Smooth muscle cell (in vitro differentiated cells): ENCODE measurements at regions not wholly inside any gene's neighbourhood (a gene's known extent, or its start where the extent isn't known, plus 50 kb on each side); places are given as distances from the start of the nearest gene placed in this dataset.

Experiments
- DNase-seq: peaks from one replicate; lab custom pipeline; 2025; ENCODE audit not compliant: unreplicated experiment; lab: John Stamatoyannopoulos, UW
- H2AFZ ChIP-seq: fragments of 200-600 bp; sonication (generic); 2 replicates; pipeline ENCODE4 v1.6.0; 2016; ENCODE audit warnings: antibody characterized with exemption, low read depth, mild to moderate bottlenecking
- H3F3A ChIP-seq: fragments of 200-600 bp; sonication (generic); 2 replicates; pipeline ENCODE4 v1.6.0; 2017; ENCODE audit warnings: antibody characterized with exemption, low read depth
- H3K27ac ChIP-seq: fragments of 200-600 bp; sonication (generic); 2 replicates; pipeline ENCODE4 v1.5.1; 2016; ENCODE audit warnings: low read depth, mild to moderate bottlenecking
- H3K27me3 ChIP-seq: fragments of 200-600 bp; sonication (generic); 2 replicates; pipeline ENCODE4 v1.6.1; 2016; ENCODE audit warnings: low read depth, mild to moderate bottlenecking
- H3K36me3 ChIP-seq: fragments of 200-600 bp; sonication (generic); 2 replicates; pipeline ENCODE4 v1.5.1; 2016; ENCODE audit warnings: low read depth
- H3K4me1 ChIP-seq: fragments of 200-600 bp; sonication (generic); 2 replicates; pipeline ENCODE4 v1.5.1; 2016; ENCODE audit warnings: low read depth
- H3K4me2 ChIP-seq: fragments of 200-600 bp; sonication (generic); 2 replicates; pipeline ENCODE4 v1.6.0; 2016; ENCODE audit warnings: mild to moderate bottlenecking
- H3K4me3 ChIP-seq: fragments of 200-600 bp; sonication (generic); 2 replicates; pipeline ENCODE4 v1.5.1; 2016; ENCODE audit warnings: mild to moderate bottlenecking
- H3K79me2 ChIP-seq: fragments of 200-600 bp; sonication (generic); 2 replicates; pipeline ENCODE4 v1.6.0; 2016; ENCODE audit warnings: low read depth, mild to moderate bottlenecking
- H3K9ac ChIP-seq: fragments of 200-600 bp; sonication (generic); 2 replicates; pipeline ENCODE4 v1.6.0; 2016; ENCODE audit warnings: low read depth
- H3K9me3 ChIP-seq: fragments of 200-600 bp; sonication (generic); replicated peaks from 2 replicates; pipeline ENCODE4 v1.5.1; 2016; ENCODE audit warnings: low read depth
- H4K20me1 ChIP-seq: fragments of 200-600 bp; sonication (generic); 2 replicates; pipeline ENCODE4 v1.6.0; 2016; ENCODE audit warnings: low read depth
- CTCF ChIP-seq: fragments of 200-600 bp; sonication (generic); IDR thresholded peaks from 2 replicates; pipeline ENCODE4 v1.5.1; 2017; ENCODE audit warnings: borderline replicate concordance, mild to moderate bottlenecking, antibody characterized with exemption; ENCODE audit not compliant: insufficient read depth, poor library complexity, severe bottlenecking
- WGBS: methylation state at CpG from one replicate; pipeline ENCODE4 v1.1.7; 2016; ENCODE audit warnings: low lambda C conversion rate; 5-methylcytosine and 5-hydroxymethylcytosine counted together

GRCh38 chr3:154602241-154602640, 172.3 kb upstream of the GPR149 start:
- Histone ChIP-seq H3K79me2 (no peaks in the 10 kb centered on the region), H3K27ac (no peak overlapping the region), H3K9ac (no peak overlapping the region), H3F3A (no peaks in the 10 kb centered on the region), H3K36me3 (no peaks in the 10 kb centered on the region), H2AFZ (no peak overlapping the region), H3K4me3 (no peak overlapping the region), H4K20me1 (no peaks in the 10 kb centered on the region), H3K4me1 (no peaks in the 10 kb centered on the region), H3K9me3 (no peaks in the 10 kb centered on the region), H3K27me3 (no peaks in the 10 kb centered on the region), H3K4me2 (no peak overlapping the region)
- no peak for TF ChIP-seq CTCF
- no peak for DNase-seq

- TF ChIP-seq CTCF, result no peak
- 44% methylated on average over 3 of the region's 3 CpGs for WGBS
- no peak overlapping the region for H2AFZ ChIP-seq
These were observed 168.2 kb upstream of the GPR149 start for GRCh38 chr3:154598166-154598565.

GRCh38 chr3:154590675-154591384, 160.8 kb upstream of the GPR149 start:
- H3K27me3 ChIP-seq, result peaks cover 5% of the 10 kb centered on the region
- no peak overlapping the region for H3K9ac ChIP-seq
- no peaks in the 10 kb centered on the region for H3K4me1 ChIP-seq
- no peaks in the 10 kb centered on the region for H3K9me3 ChIP-seq
- H3K79me2 ChIP-seq, result no peaks in the 10 kb centered on the region
- H3K4me2 ChIP-seq, result no peak overlapping the region
- 82% methylated on average over 3 of the region's 3 CpGs for WGBS
- TF ChIP-seq CTCF, result no peak
- no peaks in the 10 kb centered on the region for H3F3A ChIP-seq
- DNase-seq, result no peak
- H4K20me1 ChIP-seq, result no peaks in the 10 kb centered on the region
- H3K4me3 ChIP-seq, result no peak overlapping the region
- H3K36me3 ChIP-seq, result no peaks in the 10 kb centered on the region
- no peak overlapping the region for H3K27ac ChIP-seq
- H2AFZ ChIP-seq, result no peak overlapping the region

More at GRCh38 chr3:154598166-154598565, 168.2 kb upstream of the GPR149 start:
- Histone ChIP-seq H3F3A (no peaks in the 10 kb centered on the region), H3K79me2 (no peaks in the 10 kb centered on the region), H3K27me3 (no peaks in the 10 kb centered on the region), H3K36me3 (no peaks in the 10 kb centered on the region), H3K4me1 (no peaks in the 10 kb centered on the region), H3K4me2 (no peak overlapping the region), H3K27ac (no peak overlapping the region), H4K20me1 (no peaks in the 10 kb centered on the region), H3K4me3 (no peak overlapping the region), H3K9me3 (no peaks in the 10 kb centered on the region), H3K9ac (no peak overlapping the region)
- DNase-seq, result no peak

- Histone ChIP-seq H4K20me1 (no peaks in the 10 kb centered on the region), H3K4me2 (no peak overlapping the region), H3K4me1 (no peaks in the 10 kb centered on the region), H3K9ac (no peak overlapping the region), H3K27me3 (peaks cover 5% of the 10 kb centered on the region), H3K27ac (no peak overlapping the region), H3K9me3 (no peaks in the 10 kb centered on the region), H2AFZ (no peak overlapping the region), H3K79me2 (no peaks in the 10 kb centered on the region), H3K4me3 (no peak overlapping the region), H3K36me3 (no peaks in the 10 kb centered on the region), H3F3A (no peaks in the 10 kb centered on the region)
- DNase-seq, result no peak
- TF ChIP-seq CTCF, result no peak
- 87% methylated on average over 3 of the region's 3 CpGs for WGBS
These were observed 158.8 kb upstream of the GPR149 start for GRCh38 chr3:154588831-154589230.
